Activated CD8-positive, alpha-beta memory T cell treated with anti-CD3 and anti-CD28 coated beads, Interleukin-2, amount 50 U/mL, for 48 hours (primary cell): ENCODE measurements at regions not wholly inside any gene's neighbourhood (a gene's known extent, or its start where the extent isn't known, plus 50 kb on each side); places are given as distances from the start of the nearest gene placed in this dataset.

Experiments
- DNase-seq: peaks from one replicate; pipeline ENCODE4 v3.0.0-alpha.2; 2020

- DNase-seq, result no peak
Measured at GRCh38 chr1:34518146-34518699, 236.6 kb upstream of the GJB5 start.

GRCh38 chr1:34520111-34520510 lies 234.7 kb upstream of the GJB5 start:
- DNase-seq, result no peak

DNA sequence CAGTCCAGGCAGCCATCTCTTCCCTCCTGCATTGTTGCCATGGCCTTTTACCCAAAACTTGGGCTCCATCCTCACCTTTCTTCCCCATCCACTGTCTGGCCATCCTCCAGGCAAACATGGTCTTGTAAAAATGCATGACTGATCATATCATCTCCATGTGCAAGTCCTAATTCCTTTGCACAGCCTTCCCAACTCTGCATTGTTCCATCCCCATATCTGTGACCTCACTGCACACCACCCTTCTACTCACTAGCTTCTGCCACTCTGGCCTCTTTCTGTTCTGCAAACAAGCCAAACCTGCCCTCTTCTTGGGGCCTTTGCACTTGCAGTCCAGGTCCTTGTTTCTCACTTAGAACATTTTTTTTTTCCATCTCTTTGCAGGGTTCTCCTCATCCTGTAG lies 230.1 kb upstream of the GJB5 start:
- DNase-seq, result no peak

- DNase-seq, result no peak
Measured at GRCh38 chr1:34529935-34530859, 224.7 kb upstream of the GJB5 start.

- DNase-seq, result no peak
Measured at GRCh38 chr1:34532113-34532512, 222.7 kb upstream of the GJB5 start.

DNA sequence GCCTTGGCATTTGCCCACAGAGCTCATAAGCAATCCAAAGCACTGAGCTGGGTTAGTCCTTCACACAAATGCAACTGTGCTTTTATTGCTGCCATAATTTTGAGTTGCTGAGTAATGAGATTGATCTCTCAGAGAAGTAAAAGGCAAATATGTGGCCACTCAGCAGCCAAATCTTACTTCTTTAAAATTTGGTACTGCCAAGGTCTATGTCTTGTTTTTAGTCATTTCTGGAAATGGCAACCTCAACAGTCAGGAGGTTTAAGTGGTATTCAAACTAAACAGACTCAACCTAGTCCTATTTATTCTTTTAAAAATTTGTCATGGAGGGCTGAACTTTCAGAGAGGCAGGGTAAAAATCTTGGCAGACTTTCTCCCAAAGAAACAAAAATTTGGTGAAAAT lies 216.4 kb upstream of the GJB5 start:
- DNase-seq, result no peak

DNA sequence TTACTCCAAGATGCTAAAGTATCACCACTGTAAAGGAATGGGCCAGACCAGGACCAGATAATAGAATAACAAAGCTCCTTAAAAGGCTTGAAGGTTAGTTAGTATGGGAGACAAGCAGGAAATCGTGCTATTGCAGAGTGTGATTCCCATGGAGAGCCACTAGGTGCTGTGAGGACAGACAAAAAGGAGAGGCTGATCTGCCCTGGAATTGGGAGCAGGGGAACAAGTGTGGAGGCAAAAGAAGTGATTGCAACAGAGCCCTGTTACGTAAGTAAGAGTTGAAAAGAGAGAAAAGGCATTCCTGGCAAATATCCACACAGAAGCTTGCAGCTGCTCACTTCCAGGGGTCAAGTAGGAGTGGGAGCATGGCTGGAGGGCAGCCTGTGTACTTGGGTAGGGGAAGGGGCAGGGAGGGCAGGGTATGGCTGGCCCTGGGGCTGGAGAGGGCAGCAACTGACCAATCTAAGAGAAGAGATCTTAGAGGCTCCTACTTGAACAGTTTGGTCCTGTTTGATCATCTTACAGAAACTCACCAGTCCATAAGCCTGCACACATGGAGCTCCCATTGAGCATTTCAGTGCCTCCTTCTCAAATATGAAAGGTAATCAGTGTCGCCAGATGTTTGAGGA lies 207.7 kb upstream of the GJB5 start:
- no peak for DNase-seq

DNA sequence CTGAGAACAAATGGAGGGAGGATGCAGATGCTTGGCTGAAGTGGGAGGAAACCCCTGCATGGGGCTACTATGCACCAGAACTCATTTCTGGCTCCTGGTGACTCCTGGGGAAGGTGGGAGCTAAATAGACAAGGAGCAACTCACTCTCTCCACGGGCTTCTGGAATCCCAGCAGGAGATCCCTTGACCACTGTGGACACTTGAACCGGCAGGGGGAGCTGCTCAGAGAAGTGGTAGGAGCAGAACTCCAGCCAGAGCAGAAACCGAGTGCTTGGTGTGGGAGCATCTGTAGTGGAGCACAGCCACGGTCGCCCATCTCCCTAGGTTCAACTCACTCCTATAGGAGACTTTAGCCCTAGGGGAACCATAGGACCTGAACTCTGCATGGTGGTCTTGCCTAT lies 205.6 kb upstream of the GJB5 start:
- no peak for DNase-seq

DNA sequence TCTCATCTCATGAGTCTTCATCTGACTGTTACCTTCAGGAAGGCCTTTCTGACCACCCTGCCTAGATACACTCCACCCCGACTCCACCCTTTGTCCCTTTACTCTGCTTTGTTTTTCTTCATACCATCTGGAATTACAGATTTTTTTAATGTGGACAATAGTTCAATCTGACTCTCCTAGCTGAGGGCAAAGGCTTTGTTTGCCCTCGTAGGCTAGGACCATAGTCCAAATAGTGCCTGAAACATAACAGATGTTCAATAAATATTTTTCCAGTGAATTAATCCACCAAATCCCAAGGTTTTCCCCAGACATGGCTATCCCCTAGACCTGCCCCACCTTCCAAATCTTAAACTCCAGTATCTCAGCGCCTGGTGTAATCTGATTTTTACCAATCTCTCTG lies 176.5 kb upstream of the GJB5 start:
- no peak for DNase-seq

DNA sequence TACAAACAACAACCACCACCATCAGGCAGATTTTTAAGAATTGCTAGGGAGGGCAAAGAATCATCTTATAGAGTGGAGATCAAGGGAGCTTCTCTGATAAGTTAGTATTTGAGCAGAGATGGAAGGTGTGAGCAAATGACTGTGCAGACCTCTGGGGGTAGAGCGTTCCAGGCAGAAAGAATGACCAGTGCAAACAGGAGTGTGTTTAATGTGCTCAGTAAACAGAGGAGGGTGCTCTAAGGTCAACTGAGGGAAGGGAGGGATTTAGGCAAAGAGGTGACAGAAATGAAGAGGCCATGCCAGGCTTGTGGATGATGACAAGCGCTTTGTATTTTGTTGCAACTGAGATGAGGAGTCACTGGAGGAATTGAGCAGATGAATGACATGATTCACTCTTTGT lies 172.5 kb upstream of the GJB5 start:
- no peak for DNase-seq

DNA sequence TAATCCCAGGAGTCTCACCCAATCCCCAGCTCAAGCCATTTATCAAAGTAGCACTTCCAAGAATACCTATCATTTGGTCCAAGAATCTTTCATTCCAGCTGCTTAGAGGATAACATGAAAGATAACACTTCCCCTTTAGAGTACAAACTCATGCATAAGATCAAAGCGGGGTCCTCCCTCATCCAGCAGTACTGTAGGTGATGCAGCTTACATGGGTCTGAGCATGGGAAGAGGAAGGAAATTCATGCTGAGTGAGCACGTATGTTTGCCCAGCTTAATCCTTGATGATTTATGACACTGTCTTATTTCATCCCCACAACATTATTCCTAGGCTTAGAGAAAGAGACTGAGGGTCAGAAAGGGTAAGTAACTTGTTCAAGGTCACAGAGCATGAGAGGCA lies 167.1 kb upstream of the GJB5 start:
- no peak for DNase-seq

DNA sequence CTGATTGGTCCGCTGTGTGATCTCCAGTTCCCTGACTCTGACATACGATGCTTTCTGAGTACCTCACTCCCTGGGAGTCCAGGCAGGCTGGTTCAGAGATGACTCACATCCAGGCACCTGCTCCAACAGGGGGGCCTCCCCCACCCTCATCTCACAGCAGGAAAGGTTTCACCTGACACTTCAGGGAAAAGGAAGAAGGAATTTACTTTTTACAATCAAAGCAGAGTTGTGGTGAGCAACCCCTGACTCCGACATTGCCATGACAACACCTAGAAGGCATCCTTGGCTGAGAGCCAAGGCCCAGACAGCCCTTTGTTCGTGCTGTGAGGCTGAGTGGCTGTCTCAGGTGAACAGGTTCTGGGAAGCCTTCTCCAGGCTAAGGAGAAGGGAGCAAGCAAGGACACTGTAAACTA lies 164.6 kb upstream of the GJB5 start:
- DNase-seq, result no peak

- no peak for DNase-seq
Measured at GRCh38 chr1:34591751-34592629, 162.9 kb upstream of the GJB5 start.

DNA sequence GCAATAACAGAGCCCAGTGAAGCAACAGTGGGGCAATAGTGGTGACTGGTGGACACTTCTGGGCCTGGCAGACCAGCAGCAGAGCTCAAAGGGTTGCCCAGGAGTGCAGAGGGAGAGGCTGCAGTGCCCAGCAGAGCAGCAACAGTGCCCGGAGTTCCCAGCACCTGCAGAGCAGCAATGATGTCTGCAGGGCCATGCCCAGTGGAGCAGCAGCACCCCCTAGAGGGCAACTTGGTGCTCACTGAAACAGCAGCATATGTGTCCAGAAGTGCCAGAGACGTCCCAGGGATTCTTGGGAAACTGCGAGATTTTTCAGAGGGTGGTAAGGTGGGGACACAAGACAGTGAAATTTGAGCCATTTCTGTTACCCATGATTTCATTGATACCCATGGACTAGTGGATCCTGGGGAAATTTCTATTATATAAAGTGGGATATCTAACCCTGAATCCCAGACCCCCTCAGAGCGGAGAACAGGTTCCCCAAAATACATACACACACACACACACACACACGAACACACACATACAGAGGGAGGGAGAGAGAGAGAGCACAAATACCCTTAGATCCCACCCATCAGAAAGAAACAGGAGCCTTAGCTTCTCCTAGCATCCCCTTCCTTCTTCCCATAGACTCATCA lies 156.9 kb upstream of the GJB5 start:
- peak; percentile 88 for DNase-seq

- DNase-seq, result no peak
Measured at GRCh38 chr1:34602907-34603306, 151.9 kb upstream of the GJB5 start.

DNA sequence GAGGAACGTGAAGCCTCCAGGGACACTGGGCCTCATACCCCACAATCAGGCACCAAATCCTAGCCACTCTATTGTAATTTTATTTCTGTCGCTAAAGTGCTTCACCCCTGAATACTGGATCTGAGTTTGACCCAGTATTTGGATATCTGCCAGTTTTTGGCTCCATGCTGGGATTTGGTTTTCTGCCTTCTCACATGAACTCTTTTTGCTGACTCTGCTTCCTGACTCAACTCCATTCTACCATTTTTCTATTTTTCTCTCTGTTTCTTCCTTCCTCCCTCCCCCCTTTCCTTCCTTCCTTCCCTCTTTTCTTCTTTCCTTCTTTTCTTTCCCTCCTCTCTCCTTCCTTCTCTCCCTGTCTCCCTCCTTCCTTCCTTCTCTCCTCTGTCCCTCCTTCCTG lies 151.3 kb upstream of the GJB5 start:
- DNase-seq, result no peak

- no peak for DNase-seq
Measured at GRCh38 chr1:34606504-34606903, 148.3 kb upstream of the GJB5 start.

GRCh38 chr1:34610063-34610462 lies 144.8 kb upstream of the GJB5 start:
- no peak for DNase-seq

- no peak for DNase-seq
Measured at GRCh38 chr1:34611571-34611970, 143.3 kb upstream of the GJB5 start.

DNA sequence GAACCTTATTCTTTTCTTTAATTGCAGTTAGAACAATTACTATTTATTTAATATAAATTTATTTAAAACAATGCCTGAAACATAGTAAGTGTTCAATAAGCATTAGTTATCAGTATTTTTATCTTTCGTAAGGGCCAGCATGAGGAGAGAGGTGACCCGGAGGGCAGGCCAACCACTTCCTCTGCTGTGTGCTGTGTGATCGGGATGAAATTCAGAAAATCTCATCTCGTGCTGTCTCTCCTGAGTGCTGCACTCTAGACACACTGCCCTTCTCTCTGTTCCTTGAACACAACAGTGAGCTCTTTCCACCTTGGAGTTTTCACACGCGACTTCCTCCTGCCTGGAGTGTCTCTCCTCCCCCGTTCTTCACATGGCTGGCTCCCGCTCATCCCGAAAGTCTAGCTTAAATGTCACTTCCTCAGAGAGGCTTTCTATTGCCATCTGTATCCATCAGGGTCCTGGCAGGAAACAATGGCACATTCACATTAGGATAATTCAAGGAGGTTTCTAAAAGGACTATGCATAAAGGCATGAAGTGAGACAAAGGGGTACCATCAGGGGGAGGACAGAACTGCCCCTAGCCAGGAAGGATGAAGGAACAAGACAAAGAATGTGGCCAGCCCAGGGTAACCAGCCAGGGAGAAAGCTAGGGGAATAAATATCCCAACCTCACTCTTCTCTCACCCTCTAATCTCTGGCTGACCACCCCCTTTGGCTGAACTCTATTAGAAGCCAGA lies 142.6 kb upstream of the GJB5 start:
- no peak for DNase-seq

GRCh38 chr1:34617321-34618118 lies 137.3 kb upstream of the GJB5 start:
- DNase-seq, result no peak
